BJ (cell line): ENCODE measurements at regions not wholly inside any gene's neighbourhood (a gene's known extent, or its start where the extent isn't known, plus 50 kb on each side); places are given as distances from the start of the nearest gene placed in this dataset.

Experiments
- CTCF ChIA-PET: fragments of 350-600 bp; formaldehyde crosslinking; extraction: SDS; loops from one replicate; lab custom pipeline; 2021; ENCODE audit warnings: antibody characterized with exemption, inconsistent platforms; lab: Yijun Ruan, JAX
- POLR2A ChIA-PET: fragments of 300-600 bp; sonication (Branson Sonifier 250); formaldehyde crosslinking; extraction: SDS; loops from one replicate; lab custom pipeline; 2021; ENCODE audit warnings: antibody characterized with exemption; lab: Charles Lee
- DNase-seq: peaks from one replicate; pipeline ENCODE4 v3.0.0-alpha.2; 2011; ENCODE audit warnings: low read depth
- H3K27me3 ChIP-seq: 2 replicates; pipeline ENCODE4 v1.6.0; 2011; ENCODE audit warnings: low read length; ENCODE audit not compliant: control insufficient read depth, insufficient read depth
- H3K36me3 ChIP-seq: 2 replicates; pipeline ENCODE4 v1.5.1; 2011; ENCODE audit warnings: low read length; ENCODE audit not compliant: control insufficient read depth, insufficient read depth
- H3K4me3 ChIP-seq: 2 replicates; pipeline ENCODE4 v1.5.1; 2011; ENCODE audit warnings: low read depth, mild to moderate bottlenecking, control low read depth, low read length
- CTCF ChIP-seq: IDR thresholded peaks from 2 replicates; pipeline ENCODE4 v1.5.1; 2011; ENCODE audit warnings: low read depth, mild to moderate bottlenecking, control low read depth, inconsistent platforms, low read length, moderate library complexity; ENCODE audit not compliant: insufficient read depth

GRCh38 chr17:72038427-72038826 lies 82.4 kb upstream of the SOX9 start:
- no peaks in the 10 kb centered on the region for H3K36me3 ChIP-seq
- DNase-seq: no peak
- CTCF ChIA-PET: interaction anchor here (0.6 to 1.0 kb wide), 3 partner anchors 8 to 501 kb away, joined by 3 to 6 read pairs (median 3); no protein-coding TSS in a partner anchor
- H3K4me3 ChIP-seq: no peak overlapping the region
- H3K27me3 ChIP-seq: no peaks in the 10 kb centered on the region
- no peak for TF ChIP-seq CTCF
- POLR2A ChIA-PET: no interaction called here

- no peak overlapping the region for H3K4me3 ChIP-seq
- DNase-seq: no peak
- no peaks in the 10 kb centered on the region for H3K36me3 ChIP-seq
- H3K27me3 ChIP-seq: no peaks in the 10 kb centered on the region
- ChIA-PET POLR2A (interaction anchor here (0.7 kb wide), 1 partner anchor 109 kb away, joined by 4 read pairs; no protein-coding TSS in a partner anchor), CTCF (no interaction called here)
- no peak for TF ChIP-seq CTCF
Observed at GRCh38 chr17:72039490-72039889, 81.3 kb upstream of the SOX9 start.

- Histone ChIP-seq H3K4me3 (no peak overlapping the region), H3K36me3 (no peaks in the 10 kb centered on the region), H3K27me3 (no peaks in the 10 kb centered on the region)
- CTCF ChIA-PET: no interaction called here
- no peak for DNase-seq
- POLR2A ChIA-PET: no interaction called here
- no peak for TF ChIP-seq CTCF
Observed at GRCh38 chr17:72046178-72046577, 74.6 kb upstream of the SOX9 start.

GRCh38 chr17:72046643-72047612 lies 73.9 kb upstream of the SOX9 start:
- CTCF ChIA-PET: interaction anchor here (1.2 kb wide), 1 partner anchor 16 kb away, joined by 3 read pairs; no protein-coding TSS in a partner anchor
- POLR2A ChIA-PET: no interaction called here
- H3K27me3 ChIP-seq: no peaks in the 10 kb centered on the region
- no peak for TF ChIP-seq CTCF
- DNase-seq: no peak
- H3K4me3 ChIP-seq: no peak overlapping the region
- H3K36me3 ChIP-seq: no peaks in the 10 kb centered on the region

- H3K4me3 ChIP-seq: no peak overlapping the region
- ChIA-PET POLR2A (no interaction called here), CTCF (no interaction called here)
- no peak for DNase-seq
- H3K36me3 ChIP-seq: no peaks in the 10 kb centered on the region
- no peaks in the 10 kb centered on the region for H3K27me3 ChIP-seq
- no peak for TF ChIP-seq CTCF
Observed at GRCh38 chr17:72049914-72050313, 70.9 kb upstream of the SOX9 start.
